ENCODE measurements at regions not wholly inside any gene's neighbourhood (a gene's known extent, or its start where the extent isn't known, plus 50 kb on each side); places are given as distances from the start of the nearest gene placed in this dataset.

DNA sequence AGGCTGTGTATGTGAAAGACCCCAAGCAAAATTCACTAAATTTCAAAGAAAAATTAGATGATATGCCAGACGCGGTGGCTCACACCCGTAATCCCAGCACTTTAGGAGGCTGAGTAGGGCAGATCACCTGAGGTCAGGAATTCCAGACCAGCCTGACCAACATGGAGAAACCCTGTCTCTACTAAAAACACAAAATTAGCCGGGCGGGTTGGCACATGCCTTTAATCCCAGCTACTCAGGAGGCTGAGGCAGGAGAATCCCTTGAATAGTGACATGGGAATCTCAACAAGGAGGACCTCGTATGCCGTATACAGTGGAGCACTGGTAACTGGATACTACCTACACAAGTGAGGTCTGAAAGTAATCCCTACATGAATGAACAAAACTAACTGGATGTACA, 92.7 kb upstream of the JARID2 start:
- Histone ChIP-seq H3K4me1 (ENCODE audit: control insufficient read depth in 5 of 5, insufficient read depth in 5 of 5, low read length in 5 of 5) (no peaks in the 10 kb centered on the region), H3K9me3 (ENCODE audit: control insufficient read depth in 4 of 4, insufficient read depth in 3 of 4, low read length in 3 of 4) (no peaks in the 10 kb centered on the region), H3K4me3 (no peak overlapping the region), H3K27ac (ENCODE audit: low read depth in 1 of 2, low read length in 1 of 2) (no peak overlapping the region), H3K27me3 (ENCODE audit: control insufficient read depth in 3 of 3, insufficient read depth in 3 of 3, low read length in 2 of 3) (no peaks in the 10 kb centered on the region), H3K36me3 (ENCODE audit: control insufficient read depth in 4 of 4, insufficient read depth in 4 of 4, low read length in 4 of 4) (no peaks in the 10 kb centered on the region), H3K9ac (ENCODE audit: insufficient read depth in 1 of 2, low read length in 2 of 2) (no peak overlapping the region)
- WGBS, 2 donors, result 89 to 96% methylated on average over 7 of the region's 7 CpGs
- no peak for DNase-seq
- TF ChIP-seq, protein P1, sequence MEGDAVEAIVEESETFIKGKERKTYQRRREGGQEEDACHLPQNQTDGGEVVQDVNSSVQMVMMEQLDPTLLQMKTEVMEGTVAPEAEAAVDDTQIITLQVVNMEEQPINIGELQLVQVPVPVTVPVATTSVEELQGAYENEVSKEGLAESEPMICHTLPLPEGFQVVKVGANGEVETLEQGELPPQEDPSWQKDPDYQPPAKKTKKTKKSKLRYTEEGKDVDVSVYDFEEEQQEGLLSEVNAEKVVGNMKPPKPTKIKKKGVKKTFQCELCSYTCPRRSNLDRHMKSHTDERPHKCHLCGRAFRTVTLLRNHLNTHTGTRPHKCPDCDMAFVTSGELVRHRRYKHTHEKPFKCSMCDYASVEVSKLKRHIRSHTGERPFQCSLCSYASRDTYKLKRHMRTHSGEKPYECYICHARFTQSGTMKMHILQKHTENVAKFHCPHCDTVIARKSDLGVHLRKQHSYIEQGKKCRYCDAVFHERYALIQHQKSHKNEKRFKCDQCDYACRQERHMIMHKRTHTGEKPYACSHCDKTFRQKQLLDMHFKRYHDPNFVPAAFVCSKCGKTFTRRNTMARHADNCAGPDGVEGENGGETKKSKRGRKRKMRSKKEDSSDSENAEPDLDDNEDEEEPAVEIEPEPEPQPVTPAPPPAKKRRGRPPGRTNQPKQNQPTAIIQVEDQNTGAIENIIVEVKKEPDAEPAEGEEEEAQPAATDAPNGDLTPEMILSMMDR (IDR thresholded peaks at IDR 0.05; ENCODE audit: control extremely low read depth, extremely low read depth), result no peak
- ATAC-seq (ENCODE audit: insufficient read depth, low FRiP score), result no peak

DNA sequence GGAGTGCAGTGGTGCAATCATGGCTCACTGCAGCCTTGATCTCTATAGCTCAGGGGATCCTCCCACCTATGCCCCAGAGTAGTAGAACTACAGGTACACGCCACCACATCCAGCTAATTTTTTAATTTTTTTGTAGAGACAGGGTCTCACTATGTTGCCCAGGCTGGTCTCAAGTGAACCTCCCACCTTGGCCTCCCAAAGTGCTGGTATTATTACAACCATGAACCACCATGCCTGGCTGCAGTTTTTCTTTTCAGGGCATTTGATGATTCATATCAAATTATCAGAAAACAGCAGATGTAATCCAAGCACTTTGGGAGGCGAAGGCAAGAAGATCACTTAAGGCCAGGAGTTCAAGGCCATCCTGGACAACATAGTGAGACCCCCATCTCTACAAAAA, 88.4 kb upstream of the JARID2 start:
- TF ChIP-seq, protein P1 (IDR thresholded peaks at IDR 0.05; ENCODE audit: control extremely low read depth, extremely low read depth), result no peak
- ATAC-seq (ENCODE audit: insufficient read depth, low FRiP score) (no peak), DNase-seq (no peak)
- H3K36me3 ChIP-seq (ENCODE audit: control insufficient read depth in 4 of 4, insufficient read depth in 4 of 4, low read length in 4 of 4), result no peaks in the 10 kb centered on the region
- H3K9ac ChIP-seq (ENCODE audit: insufficient read depth in 1 of 2, low read length in 2 of 2), result no peak overlapping the region
- no peaks in the 10 kb centered on the region for H3K9me3 ChIP-seq (ENCODE audit: control insufficient read depth in 4 of 4, insufficient read depth in 3 of 4, low read length in 3 of 4)
- H3K27me3 ChIP-seq (ENCODE audit: control insufficient read depth in 3 of 3, insufficient read depth in 3 of 3, low read length in 2 of 3), result no peaks in the 10 kb centered on the region
- H3K4me1 ChIP-seq (ENCODE audit: control insufficient read depth in 5 of 5, insufficient read depth in 5 of 5, low read length in 5 of 5), result peaks cover 0 to 3% (median 0%) of the 10 kb centered on the region in 5 donors
- 98% methylated on average over 2 of the region's 2 CpGs for WGBS, 2 donors
- H3K4me3 ChIP-seq, result no peak overlapping the region
- H3K27ac ChIP-seq (ENCODE audit: low read depth in 1 of 2, low read length in 1 of 2), result no peak overlapping the region

DNA sequence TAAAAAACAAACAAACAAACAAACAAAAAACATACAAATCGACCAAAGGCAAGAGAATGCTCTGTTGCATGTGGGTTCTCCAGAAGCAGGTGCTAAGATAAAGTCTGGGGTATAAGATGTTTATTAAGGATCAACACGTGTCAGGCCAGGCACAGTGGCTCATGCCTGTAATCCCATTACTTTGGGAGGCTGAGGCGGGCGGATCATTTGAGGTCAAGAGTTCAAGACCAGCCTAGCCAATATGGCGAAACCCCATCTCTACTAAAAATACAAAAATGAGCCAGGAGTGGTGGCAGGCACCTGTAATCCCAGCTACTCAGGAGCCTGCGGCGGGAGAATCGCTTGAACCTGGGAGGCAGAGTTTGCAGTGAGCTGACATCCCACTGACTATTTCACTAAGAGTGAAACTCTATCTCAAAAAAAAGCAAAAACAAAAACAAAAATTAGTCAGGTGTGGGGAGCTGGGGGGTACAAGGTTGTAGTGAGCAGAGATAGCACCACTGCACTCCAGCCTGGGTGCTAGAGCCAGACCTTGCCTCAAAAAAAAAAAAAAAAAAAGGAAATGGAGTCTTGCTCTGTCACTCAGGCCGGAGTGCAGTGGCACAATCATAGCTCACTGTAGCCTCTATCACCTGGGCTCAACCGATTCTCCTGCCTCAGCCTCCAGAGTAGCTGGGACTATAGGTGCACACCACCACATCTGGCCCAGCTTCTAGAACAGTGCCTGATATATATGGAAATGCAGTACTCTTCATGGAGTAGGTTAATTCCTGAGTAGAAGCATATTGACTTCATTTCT, 86.8 kb upstream of the JARID2 start:
- TF ChIP-seq, protein P1 (IDR thresholded peaks at IDR 0.05; ENCODE audit: control extremely low read depth, extremely low read depth), result no peak
- Histone ChIP-seq H3K9me3 (ENCODE audit: control insufficient read depth in 4 of 4, insufficient read depth in 3 of 4, low read length in 3 of 4) (no peaks in the 10 kb centered on the region), H3K4me1 (ENCODE audit: control insufficient read depth in 5 of 5, insufficient read depth in 5 of 5, low read length in 5 of 5) (peaks cover 0 to 3% (median 0%) of the 10 kb centered on the region in 5 donors), H3K36me3 (ENCODE audit: control insufficient read depth in 4 of 4, insufficient read depth in 4 of 4, low read length in 4 of 4) (no peaks in the 10 kb centered on the region), H3K9ac (ENCODE audit: insufficient read depth in 1 of 2, low read length in 2 of 2) (no peak overlapping the region), H3K27me3 (ENCODE audit: control insufficient read depth in 3 of 3, insufficient read depth in 3 of 3, low read length in 2 of 3) (no peaks in the 10 kb centered on the region), H3K4me3 (no peak overlapping the region), H3K27ac (ENCODE audit: low read depth in 1 of 2, low read length in 1 of 2) (no peak overlapping the region)
- no peak for DNase-seq
- ATAC-seq (ENCODE audit: insufficient read depth, low FRiP score), result no peak
- 84 to 93% methylated on average over 10 of the region's 10 CpGs for WGBS, 2 donors
